AG10803 (cell line): ENCODE measurements at regions not wholly inside any gene's neighbourhood (a gene's known extent, or its start where the extent isn't known, plus 50 kb on each side); places are given as distances from the start of the nearest gene placed in this dataset.

Experiments
- DNase-seq: peaks from one replicate; pipeline ENCODE4 v3.0.0; 2010; ENCODE audit warnings: low read depth
- H3K4me3 ChIP-seq: 2 replicates; pipeline ENCODE4 v1.5.1; 2011; ENCODE audit warnings: mild to moderate bottlenecking, low read length, control low read depth
- CTCF ChIP-seq: conservative IDR thresholded peaks from 2 replicates; pipeline ENCODE4 v1.5.1; 2011; ENCODE audit warnings: mild to moderate bottlenecking, low read length, control low read depth, inconsistent platforms

GRCh38 chr10:43700306-43700705 is 51.6 kb upstream of the ZNF32 start:
- no peak overlapping the region for H3K4me3 ChIP-seq
- DNase-seq, result peak; percentile 49
- TF ChIP-seq CTCF, result no peak

GRCh38 chr10:43699516-43699915 is 50.8 kb upstream of the ZNF32 start:
- no peak for TF ChIP-seq CTCF
- H3K4me3 ChIP-seq, result no peak overlapping the region
- no peak for DNase-seq
